NCI-H2196 (cell line): ENCODE measurements at regions not wholly inside any gene's neighbourhood (a gene's known extent, or its start where the extent isn't known, plus 50 kb on each side); places are given as distances from the start of the nearest gene placed in this dataset.

Experiments used
- DNase-seq: peaks from one replicate; lab custom pipeline; 2025; ENCODE audit not compliant: unreplicated experiment; lab: John Stamatoyannopoulos, UW

GRCh38 chr14:97379091-97379531 is 581.9 kb downstream of the VRK1 start:
- no peak for DNase-seq

- no peak for DNase-seq
These were observed 583.4 kb downstream of the VRK1 start for GRCh38 chr14:97380539-97380941.

GRCh38 chr14:97381309-97381708 is 584.1 kb downstream of the VRK1 start:
- no peak for DNase-seq

GRCh38 chr14:97382616-97383226 is 585.5 kb downstream of the VRK1 start:
- no peak for DNase-seq

- DNase-seq: no peak
These were observed 588.5 kb downstream of the VRK1 start for GRCh38 chr14:97385727-97386126.

- no peak for DNase-seq
These were observed 590.2 kb downstream of the VRK1 start for GRCh38 chr14:97387252-97387874.

- no peak for DNase-seq
These were observed 591.2 kb downstream of the VRK1 start for GRCh38 chr14:97388408-97388807.

- no peak for DNase-seq
These were observed 593.0 kb downstream of the VRK1 start for GRCh38 chr14:97390096-97390724.

- DNase-seq: no peak
These were observed 596.1 kb downstream of the VRK1 start for GRCh38 chr14:97393244-97393643.

- DNase-seq: no peak
These were observed 597.9 kb downstream of the VRK1 start for GRCh38 chr14:97395068-97395467.

GRCh38 chr14:97401714-97402113 is 604.5 kb downstream of the VRK1 start:
- DNase-seq: no peak

GRCh38 chr14:97402279-97402678 is 605.1 kb downstream of the VRK1 start:
- DNase-seq: no peak

- no peak for DNase-seq
These were observed 610.7 kb downstream of the VRK1 start for GRCh38 chr14:97407701-97408407.

GRCh38 chr14:97408503-97408902 is 611.3 kb downstream of the VRK1 start:
- DNase-seq: no peak

GRCh38 chr14:97408937-97409815 is 612.0 kb downstream of the VRK1 start:
- no peak for DNase-seq

GRCh38 chr14:97410667-97411620 is 613.8 kb downstream of the VRK1 start:
- DNase-seq: no peak

- no peak for DNase-seq
These were observed 614.9 kb downstream of the VRK1 start for GRCh38 chr14:97411938-97412612.

GRCh38 chr14:97413022-97413539 is 615.9 kb downstream of the VRK1 start:
- no peak for DNase-seq
